ENCODE measurements at regions not wholly inside any gene's neighbourhood (a gene's known extent, or its start where the extent isn't known, plus 50 kb on each side); places are given as distances from the start of the nearest gene placed in this dataset.

DNA sequence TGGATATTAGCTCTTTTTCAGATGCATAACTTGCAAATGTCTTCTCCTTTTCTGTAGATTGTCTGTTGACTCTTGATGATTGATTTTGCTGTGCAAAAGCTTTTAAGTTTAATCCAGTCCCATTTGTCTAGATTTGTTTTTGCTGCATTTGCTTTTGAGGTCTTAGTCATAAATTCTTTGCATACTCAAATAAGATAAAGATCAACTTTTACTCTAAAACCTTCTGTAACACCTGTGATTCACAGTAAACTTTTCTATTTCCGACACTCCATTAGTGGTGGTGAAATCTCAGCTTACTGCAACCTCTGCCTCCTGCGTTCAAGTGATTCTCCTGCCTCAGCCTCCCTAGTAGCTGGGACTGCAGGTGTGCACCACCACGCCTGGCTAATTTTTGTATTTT, 239.0 kb upstream of the ST8SIA4 start:
- TF ChIP-seq, protein P1, sequence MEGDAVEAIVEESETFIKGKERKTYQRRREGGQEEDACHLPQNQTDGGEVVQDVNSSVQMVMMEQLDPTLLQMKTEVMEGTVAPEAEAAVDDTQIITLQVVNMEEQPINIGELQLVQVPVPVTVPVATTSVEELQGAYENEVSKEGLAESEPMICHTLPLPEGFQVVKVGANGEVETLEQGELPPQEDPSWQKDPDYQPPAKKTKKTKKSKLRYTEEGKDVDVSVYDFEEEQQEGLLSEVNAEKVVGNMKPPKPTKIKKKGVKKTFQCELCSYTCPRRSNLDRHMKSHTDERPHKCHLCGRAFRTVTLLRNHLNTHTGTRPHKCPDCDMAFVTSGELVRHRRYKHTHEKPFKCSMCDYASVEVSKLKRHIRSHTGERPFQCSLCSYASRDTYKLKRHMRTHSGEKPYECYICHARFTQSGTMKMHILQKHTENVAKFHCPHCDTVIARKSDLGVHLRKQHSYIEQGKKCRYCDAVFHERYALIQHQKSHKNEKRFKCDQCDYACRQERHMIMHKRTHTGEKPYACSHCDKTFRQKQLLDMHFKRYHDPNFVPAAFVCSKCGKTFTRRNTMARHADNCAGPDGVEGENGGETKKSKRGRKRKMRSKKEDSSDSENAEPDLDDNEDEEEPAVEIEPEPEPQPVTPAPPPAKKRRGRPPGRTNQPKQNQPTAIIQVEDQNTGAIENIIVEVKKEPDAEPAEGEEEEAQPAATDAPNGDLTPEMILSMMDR (IDR thresholded peaks at IDR 0.05; ENCODE audit: borderline replicate concordance, extremely low read depth, insufficient read depth): no peak
- H3K27me3 ChIP-seq (ENCODE audit: control insufficient read depth, insufficient read depth, low read length): no peaks in the 10 kb centered on the region
- no peaks in the 10 kb centered on the region for H3K36me3 ChIP-seq (ENCODE audit: control insufficient read depth in 2 of 3, insufficient read depth in 3 of 3, low read length in 3 of 3)
- no peaks in the 10 kb centered on the region for H3K9me3 ChIP-seq (ENCODE audit: control insufficient read depth in 2 of 3, insufficient read depth in 1 of 3, low read length in 3 of 3)
- no peak overlapping the region for H3K9ac ChIP-seq (ENCODE audit: low read length in 3 of 3)
- no peak overlapping the region for H3K4me3 ChIP-seq (ENCODE audit: low read length in 3 of 3)
- H3K4me1 ChIP-seq (ENCODE audit: control insufficient read depth in 2 of 3, insufficient read depth in 2 of 3, low read depth in 1 of 3, low read length in 3 of 3): no peaks in the 10 kb centered on the region
- no peak overlapping the region for H3K27ac ChIP-seq (ENCODE audit: low read depth in 2 of 2, low read length in 2 of 2)
- intact Hi-C loops (cut with DNase I): no loop called here
- FAIRE-seq (no peak), DNase-seq (no peak)

DNA sequence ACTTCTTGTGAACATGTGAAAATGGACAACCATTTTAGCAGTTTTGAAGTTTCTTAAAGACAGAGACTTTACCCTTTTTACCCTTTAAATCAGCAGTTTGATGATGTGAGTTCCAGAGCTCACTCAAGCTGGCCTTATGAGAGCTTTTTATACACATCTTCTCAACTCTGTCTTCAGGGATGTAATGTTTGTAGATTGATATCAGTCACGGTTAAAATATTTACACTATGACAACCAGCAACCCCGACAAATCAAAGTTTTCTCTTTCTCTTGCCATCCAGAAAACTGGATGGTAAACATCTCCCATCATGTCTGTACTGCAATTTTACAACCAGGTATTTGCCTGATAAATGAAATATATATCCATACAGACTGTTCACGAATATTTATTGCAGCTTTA, 233.4 kb upstream of the ST8SIA4 start:
- intact Hi-C loops (cut with DNase I): no loop called here
- Histone ChIP-seq H3K27ac (ENCODE audit: low read depth in 2 of 2, low read length in 2 of 2) (no peak overlapping the region), H3K9ac (ENCODE audit: low read length in 3 of 3) (no peak overlapping the region), H3K36me3 (ENCODE audit: control insufficient read depth in 2 of 3, insufficient read depth in 3 of 3, low read length in 3 of 3) (no peaks in the 10 kb centered on the region), H3K4me1 (ENCODE audit: control insufficient read depth in 2 of 3, insufficient read depth in 2 of 3, low read depth in 1 of 3, low read length in 3 of 3) (no peaks in the 10 kb centered on the region), H3K4me3 (ENCODE audit: low read length in 3 of 3) (no peak overlapping the region), H3K27me3 (ENCODE audit: control insufficient read depth, insufficient read depth, low read length) (no peaks in the 10 kb centered on the region), H3K9me3 (ENCODE audit: control insufficient read depth in 2 of 3, insufficient read depth in 1 of 3, low read length in 3 of 3) (no peaks in the 10 kb centered on the region)
- DNase-seq (no peak), FAIRE-seq (no peak)
- TF ChIP-seq, protein P1 (IDR thresholded peaks at IDR 0.05; ENCODE audit: borderline replicate concordance, extremely low read depth, insufficient read depth): no peak

GRCh38 chr5:101123363-101123762, 220.3 kb upstream of the ST8SIA4 start:
- no peak for FAIRE-seq
- intact Hi-C loops (cut with DNase I): no loop called here
- Histone ChIP-seq H3K9ac (ENCODE audit: low read length in 3 of 3) (no peak overlapping the region), H3K4me1 (ENCODE audit: control insufficient read depth in 2 of 3, insufficient read depth in 2 of 3, low read depth in 1 of 3, low read length in 3 of 3) (no peaks in the 10 kb centered on the region), H3K27me3 (ENCODE audit: control insufficient read depth, insufficient read depth, low read length) (no peaks in the 10 kb centered on the region), H3K4me3 (ENCODE audit: low read length in 3 of 3) (no peak overlapping the region), H3K36me3 (ENCODE audit: control insufficient read depth in 2 of 3, insufficient read depth in 3 of 3, low read length in 3 of 3) (no peaks in the 10 kb centered on the region), H3K9me3 (ENCODE audit: control insufficient read depth in 2 of 3, insufficient read depth in 1 of 3, low read length in 3 of 3) (no peaks in the 10 kb centered on the region), H3K27ac (ENCODE audit: low read depth in 2 of 2, low read length in 2 of 2) (no peak overlapping the region)
- DNase-seq: no peak
- TF ChIP-seq, protein P1 (IDR thresholded peaks at IDR 0.05; ENCODE audit: borderline replicate concordance, extremely low read depth, insufficient read depth): no peak

GRCh38 chr5:101112645-101113044, 209.6 kb upstream of the ST8SIA4 start:
- no peaks in the 10 kb centered on the region for H3K27me3 ChIP-seq (ENCODE audit: control insufficient read depth, insufficient read depth, low read length)
- no peak overlapping the region for H3K9ac ChIP-seq (ENCODE audit: low read length in 3 of 3)
- FAIRE-seq (no peak), DNase-seq (no peak)
- intact Hi-C loops (cut with DNase I): no loop called here
- no peaks in the 10 kb centered on the region for H3K4me1 ChIP-seq (ENCODE audit: control insufficient read depth in 2 of 3, insufficient read depth in 2 of 3, low read depth in 1 of 3, low read length in 3 of 3)
- no peaks in the 10 kb centered on the region for H3K9me3 ChIP-seq (ENCODE audit: control insufficient read depth in 2 of 3, insufficient read depth in 1 of 3, low read length in 3 of 3)
- H3K36me3 ChIP-seq (ENCODE audit: control insufficient read depth in 2 of 3, insufficient read depth in 3 of 3, low read length in 3 of 3): no peaks in the 10 kb centered on the region
- H3K4me3 ChIP-seq (ENCODE audit: low read length in 3 of 3): no peak overlapping the region
- TF ChIP-seq, protein P1 (IDR thresholded peaks at IDR 0.05; ENCODE audit: borderline replicate concordance, extremely low read depth, insufficient read depth): no peak
- no peak overlapping the region for H3K27ac ChIP-seq (ENCODE audit: low read depth in 2 of 2, low read length in 2 of 2)
